GM23338 (cell line): ENCODE measurements at regions not wholly inside any gene's neighbourhood (a gene's known extent, or its start where the extent isn't known, plus 50 kb on each side); places are given as distances from the start of the nearest gene placed in this dataset.
"Not testable (repeated sequence)": the region's sequence is repeated elsewhere in the genome, so short reads cannot be mapped to it uniquely, and the experiment has no call there.

ENCODE experiments used
- ATAC-seq: fragments of 200-7000 bp; cut with Tn5 transposase; 3 replicates; pipeline ENCODE4 v1.9.1; 2020
- DNase-seq: peaks from one replicate; pipeline ENCODE4 v3.0.0-alpha.2; 2015; ENCODE audit warnings: low spot score
- H2AFZ ChIP-seq: fragments of 200-600 bp; sonication (generic); 2 replicates; pipeline ENCODE4 v1.8.0; 2016; ENCODE audit warnings: antibody characterized with exemption, mild to moderate bottlenecking, moderate library complexity
- H3F3A ChIP-seq: fragments of 200-600 bp; sonication (generic); replicated peaks from 2 replicates; pipeline ENCODE4 v1.8.0; 2017; ENCODE audit warnings: antibody characterized with exemption, mixed run types, low read depth
- H3K27ac ChIP-seq: fragments of 200-600 bp; sonication (generic); 2 replicates; pipeline ENCODE4 v1.6.1; 2016; ENCODE audit warnings: low read depth
- H3K27me3 ChIP-seq: fragments of 200-600 bp; sonication (generic); 2 replicates; pipeline ENCODE4 v1.8.0; 2016; ENCODE audit warnings: mild to moderate bottlenecking, mixed run types, moderate library complexity; ENCODE audit not compliant: insufficient read depth
- H3K36me3 ChIP-seq: fragments of 200-600 bp; sonication (generic); 2 replicates; pipeline ENCODE4 v1.8.0; 2016; ENCODE audit warnings: mild to moderate bottlenecking; ENCODE audit not compliant: insufficient read depth
- H3K4me1 ChIP-seq: fragments of 200-600 bp; sonication (generic); 2 replicates; pipeline ENCODE4 v1.8.0; 2016; ENCODE audit warnings: mild to moderate bottlenecking, moderate library complexity; ENCODE audit not compliant: insufficient read depth
- H3K4me2 ChIP-seq: fragments of 200-600 bp; sonication (generic); 2 replicates; pipeline ENCODE4 v1.7.1; 2017; ENCODE audit warnings: mixed run types
- H3K4me3 ChIP-seq: fragments of 200-600 bp; sonication (generic); 2 replicates; pipeline ENCODE4 v1.6.1; 2016; ENCODE audit warnings: mixed run types
- H3K79me2 ChIP-seq: fragments of 200-600 bp; sonication (generic); replicated peaks from 2 replicates; pipeline ENCODE4 v1.8.0; 2017; ENCODE audit warnings: mild to moderate bottlenecking; ENCODE audit not compliant: insufficient read depth
- H3K9me2 ChIP-seq: fragments of 200-600 bp; sonication (generic); 2 replicates; pipeline ENCODE4 v1.8.0; 2017; ENCODE audit not compliant: insufficient read depth
- H4K20me1 ChIP-seq: fragments of 200-600 bp; sonication (generic); replicated peaks from 2 replicates; pipeline ENCODE4 v1.8.0; 2017; ENCODE audit warnings: mild to moderate bottlenecking; ENCODE audit not compliant: insufficient read depth
- H3K27ac Mint-ChIP-seq: 2 replicates; pipeline ENCODE4 v1.8.0; 2020; ENCODE audit warnings: inconsistent platforms, mild to moderate bottlenecking, moderate library complexity, mixed read lengths
- H3K27me3 Mint-ChIP-seq: 3 replicates; pipeline ENCODE4 v1.8.0; 2022; ENCODE audit warnings: low read depth, mild to moderate bottlenecking, moderate library complexity, mixed read lengths, inconsistent platforms; ENCODE audit not compliant: insufficient read depth, poor library complexity
- H3K36me3 Mint-ChIP-seq: 3 replicates; pipeline ENCODE4 v1.8.0; 2021; ENCODE audit warnings: low read depth, mild to moderate bottlenecking, inconsistent platforms, moderate library complexity, mixed read lengths
- H3K4me1 Mint-ChIP-seq: 3 replicates; pipeline ENCODE4 v1.8.0; 2020; ENCODE audit warnings: mild to moderate bottlenecking, inconsistent platforms, mixed read lengths
- H3K4me3 Mint-ChIP-seq: 3 replicates; pipeline ENCODE4 v1.8.0; 2021; ENCODE audit warnings: moderate library complexity, mild to moderate bottlenecking, inconsistent platforms, mixed read lengths
- H3K9me3 Mint-ChIP-seq: 3 replicates; pipeline ENCODE4 v1.8.0; 2020; ENCODE audit warnings: moderate library complexity, mild to moderate bottlenecking, inconsistent platforms, mixed read lengths
- CREB1 ChIP-seq: fragments of 250-450 bp; sonication (Bioruptor Pico); IDR thresholded peaks from 2 replicates; pipeline ENCODE4 v1.5.0; 2020; ENCODE audit warnings: low read depth, mild to moderate bottlenecking, moderate library complexity
- CTCF ChIP-seq, 2 experiments: fragments of 200-600 bp in 1 of 2; sonication (generic) in 1 of 2; conservative IDR thresholded peaks; 2 replicates each; pipeline versions ENCODE4 v1.5.1 to v1.6.1; 2016 to 2017; ENCODE audit warnings: antibody characterized with exemption in 2 of 2, low read depth in 2 of 2, mild to moderate bottlenecking in 2 of 2, moderate library complexity in 1 of 2
- ETS1 ChIP-seq: IDR thresholded peaks from 2 replicates; pipeline ENCODE4 v1.6.1; 2016; ENCODE audit warnings: antibody characterized with exemption
- EZH2 ChIP-seq: fragments of 200-600 bp; sonication (generic); IDR thresholded peaks from one replicate; pipeline ENCODE4 v1.8.0; 2017; ENCODE audit warnings: antibody characterized with exemption, mild to moderate bottlenecking, low read depth; ENCODE audit not compliant: unreplicated experiment
- EZH2phosphoT487 ChIP-seq: fragments of 200-600 bp; sonication (generic); IDR thresholded peaks from one replicate; pipeline ENCODE4 v1.8.1; 2018; ENCODE audit warnings: antibody characterized with exemption; ENCODE audit not compliant: unreplicated experiment
- JUNB ChIP-seq: IDR thresholded peaks from one replicate; pipeline ENCODE4 v1.6.1; 2016; ENCODE audit warnings: antibody characterized with exemption; ENCODE audit not compliant: unreplicated experiment
- NANOG ChIP-seq: IDR thresholded peaks from 2 replicates; pipeline ENCODE4 v1.6.1; 2016; ENCODE audit warnings: antibody characterized with exemption, borderline replicate concordance
- POLR2AphosphoS5 ChIP-seq: IDR thresholded peaks from 2 replicates; pipeline ENCODE4 v1.6.1; 2016; ENCODE audit warnings: antibody characterized with exemption, low read depth
- REST ChIP-seq: IDR thresholded peaks from one replicate; pipeline ENCODE4 v1.6.1; 2018; ENCODE audit warnings: antibody characterized with exemption; ENCODE audit not compliant: unreplicated experiment
- STAT1 ChIP-seq: IDR thresholded peaks from one replicate; pipeline ENCODE4 v1.6.1; 2016; ENCODE audit warnings: antibody characterized with exemption; ENCODE audit not compliant: unreplicated experiment
- ZNF114 ChIP-seq: fragments of 250-450 bp; sonication (Bioruptor Pico); IDR thresholded peaks from 2 replicates; pipeline ENCODE4 v1.5.0; 2020; ENCODE audit warnings: mild to moderate bottlenecking, moderate library complexity
- ZNF331 ChIP-seq: fragments of 250-450 bp; sonication (Bioruptor Pico); IDR thresholded peaks from 2 replicates; pipeline ENCODE4 v1.5.0; 2020; ENCODE audit warnings: low read depth, mild to moderate bottlenecking, moderate library complexity

- H3K9me3 Mint-ChIP-seq, ATAC-seq: not testable (repeated sequence)
Observed at GRCh38 chr5:164152539-164152938, 647.1 kb downstream of the MAT2B start.

GRCh38 chr5:164153469-164154172 is 648.2 kb downstream of the MAT2B start:
- Histone ChIP-seq H2AFZ (no peak overlapping the region), H4K20me1 (no peaks in the 10 kb centered on the region)
- TF ChIP-seq ETS1 = no peak
- no peak for TF ChIP-seq CREB1 (CRISPR knock-in tag)
- TF ChIP-seq EZH2 = no peak
- TF ChIP-seq ZNF114 (CRISPR knock-in tag) = no peak
- no peak for TF ChIP-seq STAT1
- no peak for TF ChIP-seq ZNF331
- TF ChIP-seq CTCF (conservative IDR thresholded peaks at IDR 0.05; ENCODE audit: low read depth in 2 of 2) = no peak
- TF ChIP-seq JUNB = no peak
- TF ChIP-seq POLR2AphosphoS5 = no peak
- no peak for TF ChIP-seq EZH2phosphoT487
- TF ChIP-seq REST = no peak
- no peak for TF ChIP-seq NANOG

More at GRCh38 chr5:164152539-164152938, 647.1 kb downstream of the MAT2B start:
- H3K27ac ChIP-seq, H3K36me3 ChIP-seq, H3K4me3 ChIP-seq, H3K4me3 Mint-ChIP-seq, H3K27me3 Mint-ChIP-seq, H4K20me1 ChIP-seq, H3K4me2 ChIP-seq, H3K36me3 Mint-ChIP-seq, H2AFZ ChIP-seq, H3K27me3 ChIP-seq, H3F3A ChIP-seq, H3K9me2 ChIP-seq, H3K79me2 ChIP-seq, H3K27ac Mint-ChIP-seq, DNase-seq: not testable (repeated sequence)
- H3K4me1 Mint-ChIP-seq = peaks cover 14% of the 10 kb centered on the region
- H3K4me1 ChIP-seq = peaks cover 31% of the 10 kb centered on the region

More at GRCh38 chr5:164153469-164154172, 648.2 kb downstream of the MAT2B start:
- no peak overlapping the region for H3K27ac ChIP-seq
- no peaks in the 10 kb centered on the region for H3K36me3 ChIP-seq
- no peaks in the 10 kb centered on the region for H3K9me2 ChIP-seq
- no peaks in the 10 kb centered on the region for H3K27me3 Mint-ChIP-seq
- H3F3A ChIP-seq = no peaks in the 10 kb centered on the region
- no peak overlapping the region for H3K4me3 Mint-ChIP-seq
- no peak for ATAC-seq
- no peak overlapping the region for H3K27ac Mint-ChIP-seq
- H3K36me3 Mint-ChIP-seq = no peaks in the 10 kb centered on the region
- H3K4me1 Mint-ChIP-seq = peaks cover 6% of the 10 kb centered on the region; the same call in 2 of the 3 replicates
- H3K4me3 ChIP-seq = no peak overlapping the region
- no peak for DNase-seq
- H3K79me2 ChIP-seq = no peaks in the 10 kb centered on the region
- H3K4me1 ChIP-seq = peaks cover 22% of the 10 kb centered on the region
- no peaks in the 10 kb centered on the region for H3K9me3 Mint-ChIP-seq
- no peak overlapping the region for H3K4me2 ChIP-seq
- H3K27me3 ChIP-seq = no peaks in the 10 kb centered on the region
